Uterus (tissue), 3 donors: ENCODE measurements at regions not wholly inside any gene's neighbourhood (a gene's known extent, or its start where the extent isn't known, plus 50 kb on each side); places are given as distances from the start of the nearest gene placed in this dataset.
"Not testable (repeated sequence)": the region's sequence is repeated elsewhere in the genome, so short reads cannot be mapped to it uniquely, and the experiment has no call there.

Source experiments
- DNase-seq, 2 donors: peaks; one replicate each; pipeline ENCODE4 v3.0.0-alpha.2; 2019 to 2020
- H3K27ac ChIP-seq, 2 donors: fragments of 200-600 bp; sonication (generic); 1 replicate in 1 of 2; 2 replicates in 1 of 2; pipeline ENCODE4 v1.5.1; 2016 to 2018
- H3K27me3 ChIP-seq, 2 donors: fragments of 200-600 bp; sonication (generic); one replicate each; pipeline ENCODE4 v1.5.1; 2018 to 2019; ENCODE audit warnings: control low read depth in 1 of 2
- H3K36me3 ChIP-seq, 2 donors: fragments of 200-600 bp; sonication (generic); one replicate each; pipeline ENCODE4 v1.5.1; 2019; ENCODE audit warnings: control low read depth in 1 of 2
- H3K4me1 ChIP-seq, 2 donors: fragments of 200-600 bp; sonication (generic); one replicate each; pipeline ENCODE4 v1.5.1; 2018 to 2019; ENCODE audit warnings: control low read depth in 1 of 2
- H3K4me3 ChIP-seq, 2 donors: fragments of 200-600 bp; sonication (generic); 1 replicate in 1 of 2; 2 replicates in 1 of 2; pipeline ENCODE4 v1.5.1; 2018 to 2019; ENCODE audit warnings: mild to moderate bottlenecking in 1 of 2
- H3K9me3 ChIP-seq, 2 donors: fragments of 200-600 bp; sonication (generic); one replicate each; pipeline ENCODE4 v1.5.1; 2019; ENCODE audit warnings: control low read depth in 1 of 2
- POLR2A ChIP-seq, 2 donors: fragments of 450-650 bp; IDR thresholded peaks; one replicate each; pipeline ENCODE4 v1.6.1; 2016; ENCODE audit warnings: antibody characterized with exemption in 2 of 2, mild to moderate bottlenecking in 1 of 2, moderate library complexity in 1 of 2
- intact Hi-C: fragments of 100-400 bp; cut with DNase I; formaldehyde crosslinking; loops from one replicate; pipeline ENCODE4 v1.15.1; 2023; ENCODE audit warnings: low total_unique reads
- TF ChIP-seq, protein P1 (sequence below), 4 experiments: fragments of 200-600 bp in 2 of 4; fragments of 450-650 bp in 2 of 4; sonication (generic) in 2 of 4; IDR thresholded peaks; one replicate each; pipeline ENCODE4 v1.5.1; 2016 to 2019; ENCODE audit warnings: antibody characterized with exemption in 4 of 4, mild to moderate bottlenecking in 2 of 4, moderate library complexity in 1 of 4
- donor health status: DM: yes; HTN: yes; CAD: no.

DNA sequence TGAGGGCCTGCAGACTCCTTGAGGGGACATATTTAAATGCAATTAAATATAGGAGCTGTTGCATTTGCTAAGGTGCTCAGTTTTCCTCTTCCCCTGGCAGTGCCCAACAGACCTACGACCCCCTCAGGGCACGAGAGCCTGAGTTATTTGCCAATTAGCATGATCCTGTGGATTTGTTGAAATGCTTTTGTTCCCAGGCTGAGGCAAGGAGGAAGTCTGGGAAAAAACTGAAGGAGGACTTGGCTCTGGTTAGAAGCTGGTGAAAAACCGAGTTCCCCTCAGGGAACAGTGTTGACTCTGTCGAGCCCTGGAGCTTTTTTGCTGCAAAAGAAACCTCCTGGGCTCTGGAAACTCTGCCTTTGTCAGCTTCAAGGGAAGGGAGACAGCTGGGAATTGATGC is 103.6 kb upstream of the SHB start:
- Histone ChIP-seq H3K27ac (no peak overlapping the region), H3K9me3 (peaks cover 0 to 6% of the 10 kb centered on the region in 2 donors), H3K27me3 (no peaks in the 10 kb centered on the region), H3K4me3 (no peak overlapping the region), H3K4me1 (no peaks in the 10 kb centered on the region), H3K36me3 (no peaks in the 10 kb centered on the region)
- DNase-seq: no peak
- no peak for TF ChIP-seq POLR2A (IDR thresholded peaks at IDR 0.05)
- TF ChIP-seq, protein P1, sequence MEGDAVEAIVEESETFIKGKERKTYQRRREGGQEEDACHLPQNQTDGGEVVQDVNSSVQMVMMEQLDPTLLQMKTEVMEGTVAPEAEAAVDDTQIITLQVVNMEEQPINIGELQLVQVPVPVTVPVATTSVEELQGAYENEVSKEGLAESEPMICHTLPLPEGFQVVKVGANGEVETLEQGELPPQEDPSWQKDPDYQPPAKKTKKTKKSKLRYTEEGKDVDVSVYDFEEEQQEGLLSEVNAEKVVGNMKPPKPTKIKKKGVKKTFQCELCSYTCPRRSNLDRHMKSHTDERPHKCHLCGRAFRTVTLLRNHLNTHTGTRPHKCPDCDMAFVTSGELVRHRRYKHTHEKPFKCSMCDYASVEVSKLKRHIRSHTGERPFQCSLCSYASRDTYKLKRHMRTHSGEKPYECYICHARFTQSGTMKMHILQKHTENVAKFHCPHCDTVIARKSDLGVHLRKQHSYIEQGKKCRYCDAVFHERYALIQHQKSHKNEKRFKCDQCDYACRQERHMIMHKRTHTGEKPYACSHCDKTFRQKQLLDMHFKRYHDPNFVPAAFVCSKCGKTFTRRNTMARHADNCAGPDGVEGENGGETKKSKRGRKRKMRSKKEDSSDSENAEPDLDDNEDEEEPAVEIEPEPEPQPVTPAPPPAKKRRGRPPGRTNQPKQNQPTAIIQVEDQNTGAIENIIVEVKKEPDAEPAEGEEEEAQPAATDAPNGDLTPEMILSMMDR (IDR thresholded peaks at IDR 0.05): no peak
- intact Hi-C loops: no loop called here

DNA sequence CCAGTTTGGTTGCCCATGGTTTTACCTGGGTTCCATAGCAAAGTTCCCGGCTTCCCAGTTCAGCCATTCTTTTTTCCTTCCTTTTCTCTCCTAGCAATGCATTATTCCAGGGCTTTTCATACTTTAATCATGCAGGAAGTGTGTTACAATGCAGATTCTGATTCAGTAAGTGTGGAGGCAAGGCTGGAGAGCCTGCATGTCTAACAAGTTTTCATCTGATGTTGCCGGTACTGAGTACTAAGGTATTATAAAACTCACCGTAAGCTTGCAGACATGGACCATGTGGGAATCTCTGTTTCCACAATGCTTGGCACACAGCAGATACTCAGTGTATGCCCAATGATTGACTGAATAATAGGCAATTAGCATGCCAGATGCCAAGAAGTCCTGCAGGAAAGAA is 102.9 kb upstream of the SHB start:
- DNase-seq: no peak
- H3K27ac ChIP-seq: no peak overlapping the region
- intact Hi-C loops: no loop called here
- no peak overlapping the region for H3K4me3 ChIP-seq
- H3K36me3 ChIP-seq: no peaks in the 10 kb centered on the region
- no peak for TF ChIP-seq POLR2A (IDR thresholded peaks at IDR 0.05)
- TF ChIP-seq, protein P1 (IDR thresholded peaks at IDR 0.05): no peak
- no peaks in the 10 kb centered on the region for H3K27me3 ChIP-seq
- peaks cover 0 to 6% of the 10 kb centered on the region in 2 donors for H3K9me3 ChIP-seq
- H3K4me1 ChIP-seq: no peaks in the 10 kb centered on the region

DNA sequence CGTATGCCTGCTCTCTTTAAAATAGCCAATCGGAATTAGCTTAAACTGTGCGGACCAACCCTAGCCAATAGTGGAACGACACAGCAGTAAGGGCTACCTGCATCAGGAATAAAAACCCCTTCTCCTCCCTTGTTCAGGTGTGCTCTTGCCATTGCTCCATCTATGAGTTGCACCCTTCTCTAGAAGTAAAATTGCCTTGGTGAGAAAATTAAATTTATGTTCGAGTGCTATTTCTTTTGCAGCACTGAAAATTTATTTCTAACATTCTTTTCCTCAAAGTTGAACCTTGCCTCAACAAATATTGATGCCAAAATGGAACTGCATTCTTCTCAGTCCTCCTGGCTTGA is 102.5 kb upstream of the SHB start:
- DNase-seq: no peak
- Histone ChIP-seq H3K9me3 (peaks cover 0 to 6% of the 10 kb centered on the region in 2 donors), H3K4me1 (no peaks in the 10 kb centered on the region), H3K27me3 (no peaks in the 10 kb centered on the region), H3K36me3 (no peaks in the 10 kb centered on the region), H3K4me3 (no peak overlapping the region), H3K27ac (no peak overlapping the region)
- no peak for TF ChIP-seq POLR2A (IDR thresholded peaks at IDR 0.05)
- TF ChIP-seq, protein P1 (IDR thresholded peaks at IDR 0.05): no peak
- intact Hi-C loops: no loop called here

DNA sequence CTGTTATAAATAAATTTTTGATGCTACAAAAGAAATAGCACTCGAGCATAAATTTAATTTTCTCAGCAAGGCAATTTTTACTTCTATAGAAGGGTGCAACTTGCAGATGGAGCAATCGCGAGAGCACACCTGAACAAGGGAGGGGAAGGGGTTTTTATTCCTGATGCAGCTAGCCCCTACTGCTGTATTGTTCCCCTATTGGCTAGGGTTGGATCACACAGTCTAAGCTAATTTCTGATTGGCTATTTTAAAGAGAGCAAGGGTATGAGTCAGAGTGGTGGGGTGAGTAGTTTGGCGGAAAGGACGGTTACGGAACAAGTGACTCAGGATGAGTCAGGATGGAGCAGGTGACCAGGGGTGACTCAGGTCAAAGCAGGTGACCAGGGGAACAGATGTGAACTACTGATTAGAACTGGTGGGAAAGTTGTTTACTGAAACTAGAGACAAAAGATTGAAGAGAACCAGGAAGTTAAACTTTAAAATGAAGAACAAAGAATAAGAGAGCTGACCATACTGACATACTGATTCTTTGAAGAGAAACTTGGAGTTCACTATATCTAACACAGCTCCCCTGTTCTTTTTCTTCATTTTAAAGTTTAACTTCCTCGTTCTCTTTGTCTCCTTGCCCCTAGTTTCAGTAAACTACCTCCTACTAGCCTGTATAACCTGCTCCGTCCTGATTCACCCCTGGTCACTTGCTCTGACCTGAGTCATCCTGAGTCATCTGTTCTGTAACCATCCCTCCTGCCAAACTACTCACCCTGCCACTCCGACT is 101.9 kb upstream of the SHB start:
- H3K36me3 ChIP-seq, H3K27me3 ChIP-seq, H3K4me3 ChIP-seq, H3K9me3 ChIP-seq, intact Hi-C loops, DNase-seq, H3K27ac ChIP-seq, H3K4me1 ChIP-seq: not testable (repeated sequence)

DNA sequence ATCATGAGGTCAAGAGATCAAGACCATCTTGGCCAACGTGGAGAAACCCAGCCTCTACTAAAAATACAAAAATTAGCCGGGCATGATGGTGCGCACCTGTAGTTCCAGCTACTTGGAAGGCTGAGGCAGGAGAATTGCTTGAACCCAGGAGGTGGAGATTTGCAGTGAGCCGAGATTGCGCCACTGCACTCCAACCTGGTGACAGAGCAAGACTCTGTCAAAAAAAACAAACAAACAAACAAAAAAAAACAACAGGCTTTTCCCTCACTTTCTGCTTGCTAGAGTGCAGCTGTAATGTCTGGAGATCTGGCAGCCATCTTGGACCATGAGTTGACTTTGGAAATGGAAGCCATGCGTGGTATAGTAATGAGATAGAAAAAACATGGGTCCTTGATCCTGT is 101.1 kb upstream of the SHB start:
- H3K36me3 ChIP-seq, DNase-seq, H3K4me1 ChIP-seq, H3K27me3 ChIP-seq, H3K27ac ChIP-seq, H3K9me3 ChIP-seq, intact Hi-C loops, H3K4me3 ChIP-seq: not testable (repeated sequence)

DNA sequence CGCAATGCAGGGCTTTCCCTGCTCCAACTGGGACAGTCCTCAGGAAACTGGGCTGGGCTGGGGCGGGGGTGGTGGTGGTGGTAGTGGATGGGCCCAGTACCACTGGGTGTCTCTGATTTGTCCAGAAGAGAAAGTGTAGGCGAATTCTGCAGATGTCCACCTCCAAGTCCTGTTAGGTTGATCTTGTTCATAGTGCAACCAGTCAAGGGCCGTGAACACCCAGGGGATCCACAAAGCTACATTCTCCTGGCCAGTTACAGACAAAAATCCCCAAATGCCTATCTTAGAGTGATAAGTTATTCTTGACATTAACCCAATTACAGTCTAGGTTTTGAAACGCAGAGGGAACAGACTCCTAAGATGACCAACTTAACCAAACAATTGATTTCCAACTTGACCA is 97.5 kb upstream of the SHB start:
- intact Hi-C loops: no loop called here
- H3K36me3 ChIP-seq: no peaks in the 10 kb centered on the region
- no peak for DNase-seq
- no peaks in the 10 kb centered on the region for H3K4me1 ChIP-seq
- no peak overlapping the region for H3K27ac ChIP-seq
- peaks cover 0 to 6% of the 10 kb centered on the region in 2 donors for H3K9me3 ChIP-seq
- H3K4me3 ChIP-seq: no peak overlapping the region
- TF ChIP-seq POLR2A (IDR thresholded peaks at IDR 0.05): no peak
- TF ChIP-seq, protein P1 (IDR thresholded peaks at IDR 0.05): no peak
- H3K27me3 ChIP-seq: no peaks in the 10 kb centered on the region
